Activated CD8-positive, alpha-beta memory T cell treated with anti-CD3 and anti-CD28 coated beads for 4 hours (primary cell): ENCODE measurements at regions not wholly inside any gene's neighbourhood (a gene's known extent, or its start where the extent isn't known, plus 50 kb on each side); places are given as distances from the start of the nearest gene placed in this dataset.

Experiments
- DNase-seq, 2 donors: peaks; one replicate each; pipeline ENCODE4 v3.0.0-alpha.2; 2020; ENCODE audit warnings: low read depth in 2 of 2

GRCh38 chr9:89655990-89656657 is 51.3 kb downstream of the GADD45G start:
- no peak for DNase-seq

DNA sequence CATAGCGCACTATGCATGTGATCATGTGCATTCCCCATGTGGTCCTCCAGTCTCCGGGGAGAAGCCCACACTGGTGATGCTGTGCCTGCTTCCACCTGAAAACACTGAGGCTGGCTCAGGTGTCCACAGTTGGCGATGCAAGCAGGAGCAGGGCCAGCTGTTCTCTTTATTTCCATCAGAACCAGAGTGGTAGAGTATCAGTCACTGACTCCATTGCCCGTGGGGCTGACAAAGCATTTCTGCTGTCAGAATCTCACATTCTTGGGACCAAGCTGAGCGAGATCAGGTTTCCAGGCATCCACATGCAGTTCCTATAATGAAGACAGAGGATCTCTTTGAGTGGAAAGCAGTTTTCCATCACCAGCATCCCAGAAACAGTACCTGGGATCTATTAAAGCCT is 52.5 kb downstream of the GADD45G start:
- DNase-seq, result no peak

DNA sequence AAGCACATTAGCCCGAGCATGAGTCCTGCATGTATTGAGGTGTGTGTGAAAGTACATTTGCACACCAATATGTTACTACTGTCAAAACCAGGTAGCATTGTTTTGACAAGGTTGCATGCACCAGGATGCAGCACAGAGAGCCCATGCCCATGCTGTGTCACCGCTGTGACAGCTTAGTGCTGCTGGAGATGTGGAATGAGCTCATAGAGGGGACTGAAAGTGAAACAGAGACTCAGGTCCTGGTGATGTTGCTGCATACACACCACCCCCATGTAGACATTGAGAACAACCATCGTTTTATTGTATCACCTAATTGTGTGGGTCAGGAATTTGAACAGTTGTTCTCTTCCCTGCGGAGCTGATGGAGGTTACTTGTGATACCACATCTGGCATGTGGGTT is 53.0 kb downstream of the GADD45G start:
- DNase-seq, result no peak

GRCh38 chr9:89658401-89658800 is 53.6 kb downstream of the GADD45G start:
- DNase-seq, result no peak

DNA sequence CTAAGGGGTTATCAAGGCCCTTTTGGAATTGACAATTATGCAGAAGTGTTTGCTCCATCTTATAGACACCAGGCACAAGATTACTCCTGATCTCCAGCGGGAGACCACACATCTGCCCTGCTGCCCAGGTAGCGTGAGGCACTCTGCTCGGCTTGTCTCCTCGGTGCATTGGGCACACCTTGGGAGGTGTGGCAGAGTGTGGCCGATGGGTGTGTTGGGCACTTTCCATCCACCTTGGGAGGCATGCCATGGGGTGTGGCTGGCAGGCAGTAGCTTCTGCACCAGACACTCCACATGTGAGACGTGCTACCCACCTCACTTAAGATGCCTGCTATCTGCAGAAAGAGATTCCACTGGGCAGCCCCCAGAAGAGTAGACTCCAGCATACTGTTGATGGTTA is 54.1 kb downstream of the GADD45G start:
- DNase-seq, result no peak

DNA sequence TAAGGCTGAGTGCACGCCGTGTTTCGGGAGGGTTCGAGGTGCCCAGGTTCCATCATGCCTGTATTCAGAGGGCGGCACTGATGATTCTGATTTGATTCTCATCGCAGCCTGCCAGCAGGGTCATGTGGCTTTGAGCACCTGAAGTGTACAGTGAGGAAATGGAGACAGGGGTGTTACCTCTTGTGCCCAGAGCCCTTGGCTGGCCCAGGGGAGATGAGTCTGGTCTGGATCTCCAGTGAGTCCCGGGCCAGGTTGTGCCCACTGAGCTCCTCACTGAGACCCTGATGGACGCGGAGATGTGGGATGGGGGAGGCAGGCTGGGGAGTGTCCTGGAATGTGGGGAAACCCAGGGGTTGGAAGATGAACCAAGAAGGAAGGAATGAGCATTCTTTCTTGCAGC is 54.7 kb downstream of the GADD45G start:
- DNase-seq, result no peak

GRCh38 chr9:89659891-89660685 is 55.3 kb downstream of the GADD45G start:
- no peak for DNase-seq

GRCh38 chr9:89661391-89661949 is 56.7 kb downstream of the GADD45G start:
- no peak for DNase-seq

DNA sequence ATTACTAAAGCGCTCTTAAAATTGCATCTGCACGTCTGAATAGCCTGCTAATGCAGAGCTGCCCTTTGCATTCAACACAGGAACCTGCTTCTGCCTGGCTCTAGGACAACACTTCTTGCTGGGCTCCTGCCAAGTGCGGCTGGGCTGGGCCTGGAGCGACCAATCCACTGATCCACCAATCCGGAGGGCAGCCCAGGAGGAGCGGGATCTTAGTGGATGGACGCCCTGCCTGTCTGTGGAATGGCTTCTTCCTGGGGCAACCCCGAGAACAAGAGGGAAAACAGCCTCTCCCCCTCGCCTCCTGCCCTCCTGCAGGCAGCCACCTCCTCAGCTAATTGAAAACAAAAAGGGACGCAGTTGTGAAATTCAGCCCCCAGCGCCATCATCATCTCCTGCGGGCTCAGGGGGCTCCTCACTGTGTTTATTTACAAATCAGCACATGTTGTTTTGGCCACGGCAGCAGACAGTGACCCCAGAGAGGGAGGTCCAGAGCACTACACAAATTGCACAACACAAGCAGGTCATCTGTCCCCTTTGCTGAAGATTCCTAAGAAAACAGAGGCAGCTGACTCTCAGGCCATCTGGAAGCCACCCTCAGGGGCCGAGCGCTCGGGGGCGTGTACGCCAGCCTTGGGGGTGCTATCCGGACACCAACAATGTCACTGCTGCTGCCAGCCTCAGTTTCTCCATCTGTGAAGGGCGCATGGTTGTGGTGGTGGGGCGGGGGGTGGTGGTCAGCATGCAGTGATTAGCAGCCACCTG is 57.3 kb downstream of the GADD45G start:
- no peak for DNase-seq

GRCh38 chr9:89662718-89663613 is 58.2 kb downstream of the GADD45G start:
- DNase-seq, result no peak

DNA sequence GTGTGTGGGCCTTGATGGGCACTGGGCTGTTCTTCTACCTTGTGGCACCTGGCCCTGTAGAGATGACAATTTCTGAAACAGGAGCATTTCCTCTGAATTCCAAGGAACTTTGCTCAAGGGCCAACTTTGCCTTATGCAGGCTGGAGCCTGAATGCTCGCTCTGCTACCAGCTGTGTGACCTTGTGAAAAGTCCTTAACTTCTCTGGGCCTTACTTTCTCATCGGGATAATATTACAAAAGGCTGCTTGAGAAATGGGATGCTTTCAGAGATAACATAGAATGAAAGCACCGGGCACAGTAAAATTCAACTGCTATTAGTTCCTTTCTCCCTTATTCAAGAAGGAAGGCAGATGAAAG is 58.8 kb downstream of the GADD45G start:
- no peak for DNase-seq

GRCh38 chr9:89664010-89664409 is 59.2 kb downstream of the GADD45G start:
- DNase-seq, result no peak

DNA sequence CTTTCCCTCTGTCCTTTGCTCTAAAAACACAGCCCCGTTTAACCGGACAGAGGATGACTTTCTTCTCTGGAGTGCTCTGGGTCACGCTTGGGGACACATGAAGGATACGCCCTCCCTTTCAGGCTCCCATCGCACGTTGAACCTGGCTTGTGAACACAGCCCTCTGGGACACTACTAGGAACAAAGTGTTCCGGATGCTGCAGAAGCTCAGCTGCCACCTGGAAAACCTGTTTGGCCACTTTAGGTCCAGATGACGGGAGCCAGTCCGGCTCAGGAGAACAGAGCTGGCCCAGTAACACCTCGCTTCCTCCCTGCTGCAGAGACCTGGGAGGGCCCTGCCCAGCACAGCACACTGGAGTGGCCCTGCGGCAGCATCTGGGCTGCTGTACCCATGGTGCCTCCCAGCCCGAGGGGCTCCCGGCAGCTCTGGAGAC is 60.1 kb downstream of the GADD45G start:
- DNase-seq, result no peak

- DNase-seq, result no peak
These were observed 61.6 kb downstream of the GADD45G start for GRCh38 chr9:89666364-89666763.

GRCh38 chr9:89666950-89667349 is 62.1 kb downstream of the GADD45G start:
- DNase-seq, result no peak

DNA sequence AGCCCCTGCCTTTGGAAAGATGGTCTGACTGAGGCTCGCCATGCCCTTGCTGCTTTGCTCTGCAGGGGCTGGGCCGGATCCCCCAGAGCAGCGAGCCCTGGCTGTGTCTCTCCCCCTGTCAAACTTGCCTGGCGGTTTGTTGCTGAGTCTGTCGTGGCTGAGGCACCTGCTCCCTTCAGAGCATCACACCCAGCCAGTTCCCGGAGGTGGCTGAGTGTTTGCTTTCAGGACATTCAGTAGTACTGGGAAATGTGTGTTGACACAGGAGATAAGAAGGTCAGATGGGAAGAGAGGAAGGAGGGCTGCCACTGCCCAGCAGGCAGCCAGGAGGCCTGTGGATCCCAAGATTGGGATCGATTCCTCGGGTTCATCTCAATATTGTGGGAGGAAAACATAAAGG is 62.9 kb downstream of the GADD45G start:
- no peak for DNase-seq

- no peak for DNase-seq
These were observed 63.5 kb downstream of the GADD45G start for GRCh38 chr9:89668216-89668865.

DNA sequence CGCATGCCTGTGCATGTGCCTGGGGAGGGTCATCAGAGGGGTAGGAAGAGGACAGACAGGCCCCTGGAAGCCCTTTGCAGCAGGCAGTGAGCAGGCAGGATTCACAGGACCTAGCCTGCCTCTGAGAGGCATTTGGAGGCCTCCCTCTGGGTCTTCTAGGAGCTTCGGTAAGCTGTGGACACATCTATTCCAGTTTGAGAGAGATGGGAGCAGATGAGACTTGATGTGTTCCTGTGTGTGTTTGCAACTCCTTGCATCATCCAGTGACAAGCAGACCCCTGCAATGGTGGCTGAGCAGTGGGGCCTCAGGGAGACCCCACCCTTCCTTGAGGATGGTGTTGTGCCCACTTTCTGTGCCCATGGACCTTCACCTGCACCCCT is 64.0 kb downstream of the GADD45G start:
- no peak for DNase-seq

- no peak for DNase-seq
These were observed 64.6 kb downstream of the GADD45G start for GRCh38 chr9:89669361-89669842.

DNA sequence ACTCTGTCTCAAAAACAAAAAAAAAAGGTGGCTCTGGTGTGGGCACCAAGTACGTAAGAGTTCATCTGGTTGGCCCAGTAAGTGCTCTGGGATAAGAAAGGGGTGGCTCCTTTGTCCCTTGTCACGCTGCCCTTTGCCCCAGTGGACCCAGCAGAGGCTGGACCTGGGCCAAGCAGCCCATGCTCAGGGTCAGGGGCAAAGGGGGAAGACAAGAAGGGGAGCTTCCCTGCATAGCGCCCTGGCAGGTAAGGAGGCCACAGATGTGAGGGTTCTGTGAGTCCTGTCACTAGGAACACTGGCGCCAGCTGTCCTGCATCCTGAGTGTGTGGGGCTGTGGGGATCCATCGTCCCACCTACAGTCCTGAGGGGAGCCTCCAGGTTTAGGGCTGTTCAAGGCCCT is 65.3 kb downstream of the GADD45G start:
- no peak for DNase-seq
